Adrenal gland (tissue), 5 donors: ENCODE measurements at regions not wholly inside any gene's neighbourhood (a gene's known extent, or its start where the extent isn't known, plus 50 kb on each side); places are given as distances from the start of the nearest gene placed in this dataset.

ENCODE experiments used
- POLR2A ChIP-seq, 2 donors: fragments of 450-650 bp; IDR thresholded peaks; one replicate each; pipeline ENCODE4 v1.6.1; 2017; ENCODE audit warnings: antibody characterized with exemption in 2 of 2, mild to moderate bottlenecking in 2 of 2, moderate library complexity in 1 of 2
- TF ChIP-seq, protein P1 (sequence below), 6 experiments: fragments of 450-650 bp in 4 of 6; fragments of 200-600 bp in 2 of 6; sonication (generic) in 1 of 6; IDR thresholded peaks; 1 replicate in 5 of 6; 2 replicates in 1 of 6; pipeline versions ENCODE4 v1.5.1 to v1.8.0; 2016 to 2021; ENCODE audit warnings: antibody characterized with exemption in 6 of 6, mild to moderate bottlenecking in 2 of 6, moderate library complexity in 1 of 6
- donor health status: DM: no; HTN: no; CAD: no.

DNA sequence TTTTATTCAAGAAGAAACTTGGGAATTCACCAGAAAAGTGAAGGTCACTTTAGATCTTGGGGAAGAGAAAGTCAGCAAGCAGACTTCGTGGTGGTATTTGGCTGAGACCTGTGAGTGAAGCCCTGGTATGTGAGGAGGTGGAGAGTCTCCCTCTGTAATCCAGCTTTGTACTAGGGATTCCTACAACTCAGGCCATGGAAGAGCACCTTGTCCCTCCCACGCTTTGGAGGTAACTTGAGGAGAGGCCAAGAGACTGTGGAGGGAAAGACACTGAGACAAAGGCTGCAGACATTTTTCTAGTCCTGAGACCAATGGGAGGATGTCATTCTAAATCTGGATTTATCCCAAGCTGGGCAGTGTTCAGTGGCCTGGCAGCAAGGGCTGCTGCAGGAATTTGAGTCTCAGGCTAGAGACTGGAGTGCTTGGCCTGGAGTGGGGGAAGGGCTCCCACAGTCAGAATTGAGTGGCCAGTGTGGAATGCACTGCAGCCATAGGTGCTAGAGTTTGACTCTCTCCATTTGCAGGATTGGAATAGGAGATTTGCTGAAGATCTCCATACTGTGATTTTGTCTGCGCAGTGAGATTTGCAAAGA is 219.0 kb downstream of the ACTR3 start:
- TF ChIP-seq, protein P1, sequence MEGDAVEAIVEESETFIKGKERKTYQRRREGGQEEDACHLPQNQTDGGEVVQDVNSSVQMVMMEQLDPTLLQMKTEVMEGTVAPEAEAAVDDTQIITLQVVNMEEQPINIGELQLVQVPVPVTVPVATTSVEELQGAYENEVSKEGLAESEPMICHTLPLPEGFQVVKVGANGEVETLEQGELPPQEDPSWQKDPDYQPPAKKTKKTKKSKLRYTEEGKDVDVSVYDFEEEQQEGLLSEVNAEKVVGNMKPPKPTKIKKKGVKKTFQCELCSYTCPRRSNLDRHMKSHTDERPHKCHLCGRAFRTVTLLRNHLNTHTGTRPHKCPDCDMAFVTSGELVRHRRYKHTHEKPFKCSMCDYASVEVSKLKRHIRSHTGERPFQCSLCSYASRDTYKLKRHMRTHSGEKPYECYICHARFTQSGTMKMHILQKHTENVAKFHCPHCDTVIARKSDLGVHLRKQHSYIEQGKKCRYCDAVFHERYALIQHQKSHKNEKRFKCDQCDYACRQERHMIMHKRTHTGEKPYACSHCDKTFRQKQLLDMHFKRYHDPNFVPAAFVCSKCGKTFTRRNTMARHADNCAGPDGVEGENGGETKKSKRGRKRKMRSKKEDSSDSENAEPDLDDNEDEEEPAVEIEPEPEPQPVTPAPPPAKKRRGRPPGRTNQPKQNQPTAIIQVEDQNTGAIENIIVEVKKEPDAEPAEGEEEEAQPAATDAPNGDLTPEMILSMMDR (IDR thresholded peaks at IDR 0.05), result no peak
- no peak for TF ChIP-seq POLR2A (IDR thresholded peaks at IDR 0.05)
